GM21737 (cell line): ENCODE measurements at regions not wholly inside any gene's neighbourhood (a gene's known extent, or its start where the extent isn't known, plus 50 kb on each side); places are given as distances from the start of the nearest gene placed in this dataset.
"Not testable (repeated sequence)": the region's sequence is repeated elsewhere in the genome, so short reads cannot be mapped to it uniquely, and the experiment has no call there.

Experiments
- ATAC-seq: cut with Tn5 transposase; IDR thresholded peaks from one replicate; pipeline ENCODE4 v1.9.1; 2021; ENCODE audit warnings: mild to moderate bottlenecking, moderate library complexity; ENCODE audit not compliant: unreplicated experiment

DNA sequence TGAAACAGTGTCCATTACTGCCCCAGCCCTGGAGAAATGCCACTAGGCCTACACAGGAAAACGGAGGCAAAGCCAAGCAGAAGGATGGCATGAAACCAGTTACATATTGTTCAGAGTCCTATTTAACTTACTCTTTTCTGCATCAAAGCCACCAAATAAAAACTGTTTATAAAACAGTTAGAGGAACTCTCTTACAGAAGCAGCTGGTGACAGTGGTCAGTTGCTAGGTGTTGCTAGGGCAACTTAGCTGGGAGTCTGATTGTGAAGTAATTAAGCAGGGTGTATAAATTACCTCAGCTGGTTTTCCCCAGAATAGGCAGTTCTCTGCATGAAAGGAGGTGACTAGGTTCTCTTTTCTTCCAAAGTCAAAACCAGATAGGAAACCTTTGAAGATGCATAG is 115.6 kb upstream of the ZBED5 start:
- ATAC-seq: no peak

DNA sequence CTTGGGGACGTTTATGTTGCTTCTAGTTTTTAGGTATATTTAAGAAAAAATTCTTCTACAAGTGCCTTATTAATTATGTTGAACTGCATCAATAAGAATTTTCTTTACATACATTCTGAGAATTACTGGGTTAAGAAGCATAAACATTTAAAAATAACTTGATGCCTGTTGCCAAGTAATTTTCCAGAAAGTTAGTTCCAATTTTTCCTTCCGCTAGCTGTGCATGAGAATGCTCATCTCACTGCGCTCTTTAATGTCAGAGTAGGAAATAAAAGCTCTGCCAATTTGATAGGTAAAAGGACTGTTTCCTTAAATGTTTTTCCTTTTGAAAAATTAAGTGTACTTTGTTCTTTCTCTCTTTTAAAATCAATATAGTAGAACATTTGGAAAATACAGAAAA is 113.1 kb upstream of the ZBED5 start:
- ATAC-seq: no peak

DNA sequence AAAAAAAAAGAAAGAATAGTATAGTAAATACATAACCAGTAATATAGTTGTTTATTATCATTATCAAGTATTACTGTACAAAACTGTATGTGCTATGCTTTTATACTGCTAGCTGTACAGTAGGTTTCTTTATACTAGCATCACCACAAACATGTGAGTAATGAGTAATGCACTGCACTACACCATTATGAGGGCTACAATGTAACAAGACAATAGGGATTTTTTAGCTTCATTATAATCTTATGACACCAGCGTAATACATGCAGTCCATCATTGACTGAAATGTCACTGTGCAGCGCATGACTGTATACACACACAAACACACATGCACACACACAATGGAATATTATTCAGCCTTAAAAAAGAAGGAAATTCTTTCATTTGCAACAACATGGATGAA is 111.5 kb upstream of the ZBED5 start:
- ATAC-seq: no peak

DNA sequence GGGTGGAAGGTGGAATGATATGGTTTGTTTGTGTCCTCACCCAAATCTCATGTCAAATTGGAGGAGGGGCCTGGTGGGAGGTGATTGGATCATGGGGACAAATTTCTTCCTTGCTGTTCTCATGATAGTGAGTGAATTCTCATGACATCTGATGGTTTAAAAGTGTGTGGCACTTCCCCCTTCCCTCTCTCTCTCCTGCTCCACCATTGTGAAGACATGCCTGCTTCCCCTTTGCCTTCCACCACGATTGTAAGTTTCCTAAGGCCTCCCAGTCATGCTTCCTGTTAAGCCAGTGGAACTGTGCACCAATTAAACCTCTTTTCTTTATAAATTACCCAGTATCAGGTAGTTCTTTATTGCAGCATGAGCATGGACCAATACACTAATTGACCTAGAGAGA is 99.0 kb upstream of the ZBED5 start:
- not testable (repeated sequence) for ATAC-seq

DNA sequence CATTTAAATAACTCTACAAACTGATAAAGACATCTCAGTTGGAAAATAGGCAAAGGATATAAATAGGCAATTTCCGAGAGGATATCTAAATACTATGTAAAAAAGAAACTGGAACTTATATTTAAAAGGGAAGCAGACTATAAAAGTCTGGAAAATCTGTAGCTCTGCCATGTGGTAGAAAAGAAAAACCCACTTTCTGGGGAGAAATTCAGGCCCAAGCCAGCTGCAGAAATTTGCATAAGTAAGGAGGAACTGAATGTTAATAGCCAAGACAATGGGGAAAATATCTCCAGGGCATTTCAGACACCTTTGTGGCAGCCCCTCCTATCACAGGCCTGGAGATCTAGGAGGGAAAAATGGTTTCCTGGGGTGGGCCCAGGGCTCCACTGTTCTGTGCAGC is 97.8 kb upstream of the ZBED5 start:
- no peak for ATAC-seq

DNA sequence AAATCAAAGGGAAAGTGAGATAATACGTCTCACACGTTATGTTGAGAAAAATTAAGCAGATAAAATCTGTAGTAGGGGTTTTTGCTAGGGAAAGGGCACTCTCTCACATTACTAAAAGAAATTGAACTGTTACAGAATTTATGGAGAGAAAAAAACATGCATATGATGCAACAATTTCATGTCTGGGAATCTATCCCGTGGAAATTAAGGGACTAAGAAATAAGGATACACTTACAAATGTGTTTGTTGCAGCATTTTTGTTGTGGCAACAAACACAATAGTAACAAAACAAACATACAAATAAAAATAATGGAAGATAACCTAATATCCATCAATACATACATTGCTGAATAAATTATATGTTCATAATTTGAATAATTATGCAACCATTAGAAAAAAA is 96.3 kb upstream of the ZBED5 start:
- no peak for ATAC-seq

DNA sequence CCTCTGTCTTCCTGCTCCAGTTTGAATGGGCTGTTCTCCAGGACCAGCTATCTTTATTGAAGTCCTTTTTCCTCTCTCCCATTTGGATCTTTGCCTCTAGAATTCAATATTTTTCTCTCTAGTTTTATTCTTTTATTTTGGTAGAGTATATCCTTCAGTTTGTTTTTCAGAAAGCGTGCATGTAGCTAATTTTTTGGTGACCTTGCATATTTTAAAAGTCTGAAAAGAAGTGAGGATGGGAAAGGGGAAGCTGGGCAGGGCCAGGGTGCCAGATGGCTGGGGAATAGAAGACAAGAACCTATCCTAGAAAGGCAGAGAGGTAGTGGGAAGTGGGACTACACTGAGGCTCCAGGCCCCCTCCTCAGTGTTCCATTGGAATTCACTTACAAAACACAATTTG is 95.0 kb upstream of the ZBED5 start:
- ATAC-seq: no peak

DNA sequence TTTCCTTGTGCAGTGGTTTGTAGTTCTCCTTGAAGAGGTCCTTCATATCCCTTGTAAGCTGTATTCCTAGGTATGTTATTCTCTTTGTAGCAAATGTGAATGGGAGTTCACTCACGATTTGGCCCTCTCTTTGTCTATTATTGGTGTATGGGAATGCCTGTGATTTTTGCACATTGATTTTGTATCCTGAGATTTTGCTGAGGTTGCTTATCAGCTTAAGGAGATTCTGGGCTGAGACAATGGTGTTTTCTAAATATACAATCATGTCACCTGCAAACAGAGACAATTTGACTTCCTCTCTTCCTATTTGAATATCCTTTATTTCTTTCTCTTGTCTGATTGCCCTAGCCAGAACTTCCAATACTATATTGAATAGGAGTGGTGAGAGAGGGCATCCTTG is 90.1 kb upstream of the ZBED5 start:
- not testable (repeated sequence) for ATAC-seq

DNA sequence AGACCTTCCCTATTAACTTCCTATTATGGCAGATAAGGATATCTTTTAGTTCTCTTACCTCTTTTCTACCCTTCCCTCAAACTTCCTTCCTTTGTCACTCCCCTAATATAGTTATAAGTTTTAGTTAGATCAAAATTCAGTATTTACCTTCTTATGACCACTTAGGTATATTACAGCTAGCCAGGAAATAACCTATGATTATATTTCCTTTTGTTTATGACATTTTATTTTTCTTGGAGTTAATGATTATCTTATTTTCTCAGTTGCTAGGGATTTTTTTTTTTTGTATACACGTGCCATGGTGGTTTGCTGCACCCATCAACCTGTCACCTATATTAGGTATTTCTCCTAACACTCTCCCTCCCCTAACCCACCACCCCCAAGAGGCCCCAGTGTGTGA is 88.2 kb upstream of the ZBED5 start:
- no peak for ATAC-seq

DNA sequence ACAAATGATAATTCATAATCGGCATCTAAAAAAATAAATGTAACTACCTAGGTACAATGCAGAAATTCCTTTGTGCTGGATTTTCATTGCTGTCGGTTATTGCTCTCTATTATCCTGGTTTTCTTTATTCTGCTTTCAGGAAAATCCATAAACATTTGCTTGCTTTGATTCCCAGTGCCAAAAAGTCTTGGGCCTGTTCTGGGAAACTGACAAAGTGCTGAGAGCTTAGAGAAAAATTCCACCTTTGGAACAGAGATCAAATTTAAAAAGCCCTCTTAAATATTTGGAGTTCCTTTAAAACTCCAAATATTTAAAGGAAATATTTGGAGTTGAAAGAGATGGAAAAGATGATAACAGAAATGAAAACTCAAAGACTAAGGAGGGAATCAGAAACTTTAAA is 87.3 kb upstream of the ZBED5 start:
- no peak for ATAC-seq

DNA sequence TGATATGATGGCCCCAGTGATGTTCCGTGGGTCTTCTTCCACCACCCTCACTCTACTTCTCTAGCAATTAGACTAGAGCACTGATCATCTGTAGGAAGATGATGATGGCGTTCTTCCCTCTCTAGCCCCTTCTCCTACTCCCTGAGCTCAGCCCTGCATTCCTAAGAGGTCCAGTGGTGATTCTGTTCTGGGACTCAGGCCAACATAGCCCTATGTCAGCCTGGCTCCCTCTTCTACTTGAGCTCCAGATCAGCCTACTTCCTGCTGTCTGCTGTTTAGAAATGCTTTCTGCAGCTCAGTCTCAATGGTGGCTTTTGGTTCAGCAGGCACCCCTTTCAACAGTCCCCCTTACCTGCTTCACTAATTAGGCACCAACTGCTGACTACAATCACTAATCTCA is 86.1 kb upstream of the ZBED5 start:
- no peak for ATAC-seq

DNA sequence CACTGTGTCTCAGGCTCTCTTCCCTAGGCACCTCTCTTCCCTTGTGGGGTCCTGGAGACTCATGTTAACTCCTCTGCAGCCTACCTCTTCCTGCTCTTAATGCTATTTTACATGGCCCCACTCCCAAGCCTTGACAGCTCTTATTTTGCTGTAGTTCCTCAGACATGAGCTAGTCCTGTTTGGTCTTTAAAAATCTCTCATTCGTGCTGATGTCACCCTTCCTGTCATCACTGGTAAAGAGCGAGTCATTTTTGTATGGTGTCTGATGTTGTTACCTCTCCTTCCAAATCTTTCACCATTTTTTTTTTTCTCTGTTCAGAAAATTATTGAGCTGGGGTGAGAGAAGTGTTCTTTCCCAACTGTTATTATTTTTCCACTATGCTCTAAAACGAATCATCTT is 84.8 kb upstream of the ZBED5 start:
- no peak for ATAC-seq

DNA sequence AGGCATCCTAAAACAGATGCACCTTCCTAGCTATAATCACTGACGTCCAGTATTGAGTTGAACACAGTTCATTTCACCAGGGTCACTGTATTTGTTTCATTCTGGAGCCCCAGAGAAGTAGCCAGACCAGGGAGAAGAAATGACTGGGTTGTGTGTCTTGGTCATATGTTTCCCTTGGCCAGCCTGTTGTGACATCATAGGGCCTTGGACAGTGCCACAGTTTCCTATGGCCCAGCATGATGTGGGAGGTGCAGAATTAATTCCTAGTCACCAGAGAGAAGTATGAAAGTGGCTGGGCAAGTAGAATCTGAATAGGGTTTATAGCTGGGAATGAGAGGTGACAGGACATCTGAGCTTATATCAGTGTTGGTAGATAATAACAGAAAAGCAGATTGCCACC is 84.0 kb upstream of the ZBED5 start:
- ATAC-seq: no peak

DNA sequence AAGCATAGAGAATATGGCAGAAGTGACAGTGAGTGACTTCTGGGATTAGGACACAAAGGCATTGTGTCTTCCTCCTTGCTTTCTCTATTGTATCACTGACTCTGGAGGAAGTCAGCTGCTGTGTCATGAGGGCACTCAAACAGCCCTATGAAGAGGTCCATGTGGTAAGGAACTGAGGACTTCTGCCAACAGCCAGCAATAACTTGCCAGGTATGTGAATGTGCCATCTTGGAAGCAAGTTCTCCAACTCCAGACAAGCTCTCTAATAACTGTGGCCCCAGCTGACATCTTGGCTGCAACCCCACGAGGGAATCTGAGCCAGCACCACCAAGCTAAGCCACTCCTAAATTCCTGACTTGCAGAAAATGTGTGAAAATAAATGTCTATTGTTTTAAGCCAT is 83.6 kb upstream of the ZBED5 start:
- no peak for ATAC-seq

DNA sequence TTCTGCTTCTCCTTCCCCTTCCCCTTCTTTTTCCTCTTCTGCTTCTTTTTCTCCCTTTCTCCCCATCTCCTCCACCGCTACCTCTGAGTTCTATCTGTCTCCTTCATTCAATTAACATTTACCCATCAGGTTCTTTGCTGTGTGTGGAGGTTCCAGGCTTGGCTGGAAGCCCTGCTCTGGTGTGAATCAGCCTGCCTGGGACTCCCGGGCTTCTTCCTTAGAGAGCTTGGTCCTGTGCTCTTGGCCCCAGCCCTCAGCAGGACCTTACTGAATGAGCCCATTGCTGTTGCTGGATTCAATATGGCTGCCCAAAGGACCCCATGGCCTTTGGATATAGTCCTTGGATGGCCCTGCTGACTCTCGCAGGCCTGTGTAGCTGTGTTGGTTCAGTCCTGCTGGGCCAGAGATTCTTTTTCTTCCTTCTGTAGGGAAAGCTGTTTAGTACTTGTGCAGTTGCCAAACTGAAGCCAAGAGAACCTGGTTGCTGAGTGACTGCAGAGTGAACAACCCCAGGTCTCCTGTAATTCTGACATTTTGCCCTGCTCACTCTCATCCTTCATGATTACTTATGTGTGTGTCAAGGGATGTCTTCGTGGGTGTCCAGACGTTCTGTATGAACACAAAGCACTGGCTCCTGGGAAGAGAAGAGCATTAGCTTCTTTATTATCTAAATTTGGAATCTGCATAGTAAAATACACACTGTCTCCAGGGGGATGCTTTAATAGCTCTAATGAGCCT is 81.0 kb upstream of the ZBED5 start:
- ATAC-seq: no peak

DNA sequence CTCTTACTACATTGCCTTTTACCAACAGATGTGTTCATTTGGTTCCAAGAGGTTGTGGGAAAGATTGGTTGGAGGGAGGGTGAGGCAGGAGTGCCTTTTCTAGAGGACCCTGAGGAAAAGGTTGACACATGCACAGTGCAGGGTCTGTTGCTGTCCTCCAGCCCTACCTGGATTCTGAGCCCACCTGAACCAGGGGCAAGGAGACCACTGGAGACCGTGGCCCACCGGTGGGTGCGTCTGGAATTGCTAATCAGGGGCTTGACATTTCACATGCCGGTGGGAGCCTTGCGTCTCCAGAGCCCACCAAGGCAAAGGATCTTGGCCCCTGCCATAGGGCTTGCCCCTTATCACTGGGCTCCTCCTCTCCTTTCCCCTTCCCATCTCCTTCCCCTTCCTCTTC is 80.4 kb upstream of the ZBED5 start:
- ATAC-seq: no peak

DNA sequence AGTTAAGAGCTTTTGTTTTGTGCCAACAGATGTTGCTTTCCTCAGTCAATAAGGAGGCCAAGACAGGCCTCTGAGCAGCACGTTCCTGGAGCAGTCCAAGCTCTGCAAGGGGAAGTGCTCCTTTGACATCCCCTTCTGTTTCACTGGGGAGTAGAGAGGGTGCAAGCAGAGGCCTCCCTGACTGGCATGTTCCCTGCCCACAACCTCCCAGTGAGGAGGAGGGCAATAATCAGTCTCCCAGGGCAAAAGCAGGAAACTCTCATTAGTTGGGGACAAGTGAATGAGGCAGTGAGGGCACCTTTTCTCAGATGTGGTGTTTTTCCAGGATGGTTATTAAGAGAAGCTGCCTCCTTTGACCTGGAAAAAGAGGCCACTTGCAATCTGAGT is 79.5 kb upstream of the ZBED5 start:
- no peak for ATAC-seq

DNA sequence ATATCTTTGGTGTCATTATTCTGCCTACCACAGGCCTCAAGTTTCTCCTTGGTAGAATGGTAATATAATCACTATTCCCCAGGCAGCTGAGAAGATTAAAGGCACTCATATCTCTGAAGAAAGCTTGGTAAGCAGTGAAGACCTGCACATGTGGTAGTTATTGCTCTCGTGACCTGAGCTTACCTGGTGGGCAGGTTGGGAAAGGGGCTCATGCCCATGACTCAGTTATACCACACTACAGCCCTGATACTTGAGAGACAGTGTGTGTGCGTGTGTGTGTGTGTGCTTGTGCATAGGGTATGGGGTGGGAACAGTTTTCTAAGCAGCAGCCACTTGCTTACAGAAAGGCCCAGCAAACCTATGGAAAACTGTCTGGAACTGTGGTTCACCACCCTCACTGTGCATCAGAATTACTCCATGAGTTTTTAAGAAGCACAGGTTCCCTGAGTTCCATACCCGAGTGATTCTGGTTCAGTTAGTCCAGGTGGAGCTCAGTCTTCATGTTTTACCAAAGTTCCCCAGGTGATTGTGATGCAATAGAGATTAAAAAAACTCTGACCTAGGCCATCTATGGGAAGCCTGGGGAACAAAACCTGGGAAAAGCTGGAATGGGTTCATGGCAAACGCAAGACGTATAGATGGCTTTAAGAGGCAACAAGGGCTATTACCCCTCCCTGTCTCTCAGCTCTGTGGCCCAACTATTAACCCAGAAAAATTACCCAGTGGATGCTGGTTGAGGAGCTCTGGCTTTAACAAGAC is 79.0 kb upstream of the ZBED5 start:
- no peak for ATAC-seq

DNA sequence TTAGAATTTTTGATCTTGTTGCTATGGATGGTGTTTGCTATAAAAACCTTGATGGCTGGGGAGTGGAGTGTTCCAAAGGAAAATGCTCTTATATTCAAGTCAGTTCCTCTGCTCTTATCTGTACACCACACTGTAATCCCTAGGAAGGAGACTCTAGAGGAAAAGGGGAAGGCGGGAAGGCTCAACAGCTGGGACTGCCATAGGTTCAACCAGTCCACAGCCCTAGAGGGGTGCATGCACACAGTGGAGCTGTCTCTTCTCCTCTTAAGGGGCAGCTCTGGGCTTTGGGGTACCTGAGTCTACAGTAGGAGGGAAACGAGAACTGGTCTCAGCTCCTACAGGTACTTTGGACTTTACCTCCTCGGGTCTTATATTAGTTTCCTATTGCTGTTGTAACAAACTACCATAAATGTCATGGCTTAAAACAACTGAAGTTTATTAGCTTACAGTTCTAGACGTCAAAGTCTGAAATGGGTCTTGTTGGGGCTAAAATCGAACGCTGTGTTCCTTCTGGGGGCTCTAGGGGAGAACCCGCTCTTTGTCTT is 77.2 kb upstream of the ZBED5 start:
- no peak for ATAC-seq

DNA sequence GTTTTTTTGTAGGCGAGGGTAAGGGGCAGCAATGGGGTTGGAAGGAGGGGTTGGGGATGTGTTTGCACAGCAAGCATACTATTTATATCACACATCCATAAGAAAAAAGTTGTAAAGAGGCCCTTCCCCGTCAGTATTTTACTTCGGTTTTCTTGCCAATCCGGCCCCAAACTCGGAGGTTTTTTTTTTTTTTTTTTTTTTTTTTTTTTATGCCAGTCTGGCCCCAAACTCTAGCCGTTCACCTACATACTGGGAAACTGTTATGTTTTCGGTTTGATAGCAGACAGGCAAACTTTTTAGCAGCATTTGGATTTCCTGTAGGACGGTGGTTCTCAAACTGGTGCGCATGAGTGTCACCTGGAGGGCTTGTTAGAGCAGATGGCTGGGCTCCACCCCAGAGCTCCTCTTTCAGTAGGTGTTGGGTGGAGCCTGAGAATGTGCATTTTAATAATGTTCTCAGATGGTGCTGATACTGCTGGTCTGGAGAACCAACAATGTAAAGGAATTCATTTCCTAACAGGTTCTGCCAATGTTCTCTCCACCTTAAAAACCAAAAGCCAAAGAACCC is 76.5 kb upstream of the ZBED5 start:
- ATAC-seq: no peak

DNA sequence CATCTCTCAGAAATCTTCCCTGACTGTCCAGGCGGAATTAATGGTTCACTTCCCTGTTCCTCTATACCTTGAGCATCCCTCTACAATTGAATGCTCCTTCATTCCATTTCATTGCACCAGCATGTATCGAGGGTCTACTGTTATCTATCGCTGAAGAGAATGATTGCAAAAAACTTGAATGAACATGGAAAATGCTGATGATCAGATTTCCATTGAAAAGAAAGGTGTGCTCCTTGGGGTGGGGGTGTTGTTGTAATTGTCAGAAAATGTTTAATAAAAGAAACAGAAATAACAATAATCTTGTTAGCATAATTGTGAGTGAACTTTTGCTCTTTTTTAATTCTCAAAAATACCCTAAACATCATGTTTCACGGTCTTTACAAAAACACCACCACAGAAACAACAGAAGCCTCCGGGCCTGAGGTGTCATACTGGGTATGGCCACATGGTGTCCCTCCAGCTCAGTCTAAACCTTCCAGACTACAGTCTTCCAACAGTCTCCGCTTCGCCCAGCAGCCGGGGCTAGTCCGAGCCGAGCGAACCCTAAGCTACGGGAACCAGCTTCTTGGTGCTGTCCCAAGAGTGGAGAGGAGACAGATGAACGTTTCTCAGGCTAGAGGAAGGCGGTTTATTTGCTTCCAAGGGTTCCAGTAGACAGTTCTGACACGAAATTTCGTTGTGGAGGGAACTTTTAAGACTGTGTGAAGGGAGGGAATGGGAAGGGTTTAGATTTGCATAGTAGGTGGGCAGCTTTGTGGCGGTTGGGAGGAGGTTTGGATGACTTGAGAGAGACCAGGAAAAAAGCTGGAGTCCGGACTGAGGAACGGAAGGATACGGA is 75.8 kb upstream of the ZBED5 start:
- ATAC-seq: no peak
